Stimulated activated CD8-positive, alpha-beta memory T cell treated with anti-CD3 and anti-CD28 coated beads, Interleukin-7, amount 100 ng/mL, for 24 hours (primary cell): ENCODE measurements at regions not wholly inside any gene's neighbourhood (a gene's known extent, or its start where the extent isn't known, plus 50 kb on each side); places are given as distances from the start of the nearest gene placed in this dataset.
"Not testable (repeated sequence)": the region's sequence is repeated elsewhere in the genome, so short reads cannot be mapped to it uniquely, and the experiment has no call there.

ENCODE experiments used
- DNase-seq: peaks from one replicate; pipeline ENCODE4 v3.0.0-alpha.2; 2020; ENCODE audit warnings: low read depth

GRCh38 chr20:50359607-50360217, 150.5 kb upstream of the PTPN1 start:
- DNase-seq = no peak

GRCh38 chr20:50360218-50360672, 149.9 kb upstream of the PTPN1 start:
- DNase-seq = no peak

DNA sequence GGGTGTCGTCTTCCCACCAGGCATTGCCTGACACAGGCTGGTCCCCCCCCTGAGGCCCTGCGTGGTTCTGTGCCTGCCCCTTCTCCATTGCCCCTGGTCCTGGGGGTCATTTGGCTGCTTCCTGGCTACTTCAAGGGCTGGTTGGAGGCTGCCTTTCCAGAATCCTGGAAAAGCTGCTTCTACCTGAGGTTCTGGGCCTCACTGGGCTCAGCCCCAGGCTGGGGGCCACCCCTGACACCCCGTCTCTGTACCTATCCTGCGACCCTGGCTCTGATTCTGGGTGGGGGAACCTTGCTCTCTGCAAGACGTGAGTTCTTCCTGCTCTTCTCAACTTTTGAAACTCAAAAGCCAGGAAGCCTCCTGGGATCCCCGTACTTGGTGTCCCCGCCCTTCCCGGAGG, 149.3 kb upstream of the PTPN1 start:
- DNase-seq = no peak

GRCh38 chr20:50362177-50362576, 148.0 kb upstream of the PTPN1 start:
- DNase-seq = not testable (repeated sequence)

DNA sequence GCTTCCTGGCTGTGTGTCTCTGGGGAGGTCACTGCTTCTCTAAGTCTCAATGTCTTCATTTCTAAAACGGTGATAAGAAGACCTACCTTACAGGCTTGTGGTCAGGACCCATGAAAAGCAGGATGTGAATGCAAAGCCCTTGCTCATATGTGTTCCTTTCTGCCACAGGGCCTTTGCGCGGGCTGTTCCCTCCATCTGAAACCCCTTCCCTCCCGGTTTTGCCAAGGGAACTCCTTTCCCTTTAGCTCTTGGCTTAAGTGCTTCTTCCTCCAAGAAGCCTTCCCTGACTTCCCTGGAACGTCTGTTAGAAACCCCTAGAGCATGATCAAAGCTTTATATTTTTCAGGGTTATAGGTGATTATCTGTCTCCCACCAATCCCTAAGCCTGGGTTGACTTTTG, 147.2 kb upstream of the PTPN1 start:
- no peak for DNase-seq

DNA sequence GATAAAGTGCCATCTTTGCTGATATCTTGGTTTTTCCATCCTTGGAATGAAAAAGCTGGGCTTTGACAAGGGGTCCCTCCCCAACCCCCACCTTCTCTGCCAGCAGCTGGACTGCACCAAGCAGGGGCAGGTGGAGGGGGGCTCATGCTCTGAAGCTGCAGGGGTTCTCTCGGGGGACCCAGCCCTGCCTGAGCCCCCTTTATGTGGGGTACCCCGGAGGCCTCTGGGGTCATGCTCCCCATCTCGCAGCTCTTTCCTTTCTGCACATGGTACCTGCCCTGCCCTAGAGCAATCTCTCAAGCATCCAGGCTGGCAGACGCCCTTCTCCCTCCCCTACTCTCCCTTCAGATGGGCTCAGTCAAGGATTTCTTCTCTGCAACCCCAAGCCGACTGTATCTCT, 146.7 kb upstream of the PTPN1 start:
- DNase-seq = no peak

DNA sequence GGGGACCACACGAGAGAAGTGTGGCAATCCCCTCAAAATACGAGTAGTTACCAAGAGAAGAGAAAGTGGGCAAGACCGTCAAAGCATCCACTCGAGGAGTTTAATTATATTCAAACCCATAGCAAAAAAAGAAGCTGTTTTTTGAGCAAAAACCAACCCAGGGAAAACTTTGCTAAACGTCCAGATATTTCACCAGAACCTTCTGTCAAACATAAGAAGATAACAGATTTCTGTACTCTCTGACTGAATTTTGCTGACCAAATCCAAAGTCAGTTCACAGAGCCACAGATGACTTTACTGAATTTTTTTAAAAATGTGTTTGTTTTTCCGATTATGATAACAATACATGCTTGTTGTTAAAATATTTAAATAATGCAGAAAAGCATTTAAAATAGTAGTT, 145.6 kb upstream of the PTPN1 start:
- no peak for DNase-seq

GRCh38 chr20:50366270-50367103, 143.7 kb upstream of the PTPN1 start:
- DNase-seq = no peak

DNA sequence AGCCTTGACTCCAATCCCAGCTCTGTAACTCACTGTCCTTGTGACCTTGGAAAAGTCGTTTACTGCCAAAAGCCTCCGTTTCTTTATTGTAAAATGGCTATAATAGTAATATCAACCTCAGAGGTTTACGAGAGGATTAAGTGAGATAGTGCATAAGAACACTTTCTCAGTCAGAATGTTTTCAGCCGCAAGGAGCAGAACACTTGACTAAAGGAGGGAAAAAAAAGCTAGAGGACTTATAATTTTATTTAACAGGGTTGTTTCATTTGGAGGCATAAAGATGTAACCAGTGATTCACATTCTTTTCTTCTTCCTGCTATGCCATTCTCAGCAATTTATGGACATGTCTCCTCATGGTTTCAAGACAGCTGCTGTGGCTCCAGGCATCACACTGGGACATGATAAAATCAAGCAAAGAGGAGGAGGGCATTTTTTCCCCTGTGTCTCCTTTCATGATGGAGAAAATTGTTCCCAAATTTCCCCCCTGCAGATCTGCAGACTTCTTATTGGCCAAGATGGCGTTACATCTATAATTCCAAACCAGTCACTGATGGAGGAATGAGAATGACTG, 143.0 kb upstream of the PTPN1 start:
- DNase-seq = no peak

DNA sequence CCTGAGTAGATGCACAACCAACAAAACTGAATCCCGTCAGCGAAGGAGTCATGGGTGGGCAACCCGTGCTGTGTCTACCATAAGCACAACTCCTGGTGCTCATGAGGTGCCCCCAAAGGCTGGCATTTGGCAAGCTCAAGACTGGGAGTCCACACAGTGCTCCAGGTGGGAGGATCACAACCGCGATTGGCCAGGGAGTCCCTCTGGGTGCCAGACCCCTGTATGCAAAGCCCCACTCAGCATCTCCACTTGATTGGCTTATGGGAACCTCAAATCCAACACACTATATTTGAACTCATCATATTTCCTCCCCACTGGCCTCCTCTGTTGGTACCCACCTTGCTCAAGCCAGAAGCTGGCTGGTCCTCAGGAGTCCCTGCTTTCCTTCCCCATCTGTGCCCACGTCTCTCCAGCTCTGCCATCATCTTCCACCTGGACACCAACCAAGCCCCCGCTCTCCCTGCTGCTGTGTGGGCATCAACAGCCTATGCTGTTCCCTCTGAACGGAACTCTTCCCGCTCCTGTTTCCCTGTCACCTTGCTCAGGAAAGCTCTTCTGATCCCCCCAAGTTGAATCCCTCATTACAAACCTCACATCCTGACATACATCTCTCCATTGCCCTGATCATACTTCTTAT, 142.3 kb upstream of the PTPN1 start:
- DNase-seq = no peak

GRCh38 chr20:50368386-50368785, 141.8 kb upstream of the PTPN1 start:
- no peak for DNase-seq

DNA sequence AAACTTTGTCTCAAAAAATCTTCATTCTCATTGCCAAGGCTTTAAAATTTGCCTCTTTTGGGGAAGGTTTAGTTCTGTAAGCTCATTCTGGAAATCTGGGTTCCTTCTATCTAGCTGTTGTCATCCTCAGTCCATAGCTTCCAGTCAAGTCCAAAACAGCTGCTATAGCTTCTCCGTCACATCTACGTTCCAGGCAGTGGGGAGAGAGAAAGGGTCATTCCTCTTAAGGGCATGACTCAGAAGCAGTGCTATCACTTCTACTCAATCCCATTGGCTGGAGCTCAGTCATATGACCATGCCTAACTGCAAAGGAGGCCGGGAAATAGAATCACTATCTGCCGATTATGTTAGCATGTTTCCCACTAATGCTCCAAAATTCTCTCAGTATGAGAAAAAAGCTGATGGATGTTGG, 141.4 kb upstream of the PTPN1 start:
- DNase-seq = no peak

DNA sequence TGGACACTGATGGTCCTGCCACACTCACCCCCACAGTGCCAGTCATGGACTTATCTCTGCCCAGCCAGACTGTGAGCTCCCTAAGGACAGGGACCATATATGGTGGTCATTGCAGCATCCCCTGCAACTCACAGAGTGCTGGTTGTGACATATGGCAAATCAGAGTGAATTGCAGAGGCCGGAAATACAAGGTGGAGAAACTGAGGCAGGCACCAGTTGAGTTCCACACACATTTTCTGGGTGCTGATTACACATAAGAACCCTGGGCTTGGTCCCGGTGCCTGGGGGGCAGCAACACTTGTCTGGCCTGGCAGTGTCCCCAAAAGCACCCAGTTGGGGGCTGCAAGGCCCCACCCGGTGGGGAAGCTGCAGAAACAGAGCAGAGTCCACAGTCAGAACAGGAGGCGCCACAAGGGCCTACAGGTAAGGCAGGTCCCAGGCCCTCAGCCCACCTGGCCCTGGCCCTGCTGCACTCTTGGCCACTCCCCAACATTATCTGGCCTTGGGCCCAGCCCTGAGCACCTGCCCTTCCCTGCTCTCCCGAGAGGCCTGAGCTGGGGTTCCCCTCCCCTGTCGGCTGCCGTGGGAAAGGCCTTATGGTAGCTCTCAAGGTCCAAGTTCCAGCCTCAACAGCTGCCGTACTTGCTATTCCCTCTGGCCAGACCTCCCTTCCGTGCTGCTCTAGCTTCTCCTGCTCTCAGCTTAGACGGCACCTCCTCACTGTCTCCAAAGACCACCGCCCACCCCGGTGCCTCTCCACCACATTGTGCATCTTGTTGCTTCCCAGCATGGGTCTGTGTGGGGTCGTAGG, 140.8 kb upstream of the PTPN1 start:
- DNase-seq = no peak

DNA sequence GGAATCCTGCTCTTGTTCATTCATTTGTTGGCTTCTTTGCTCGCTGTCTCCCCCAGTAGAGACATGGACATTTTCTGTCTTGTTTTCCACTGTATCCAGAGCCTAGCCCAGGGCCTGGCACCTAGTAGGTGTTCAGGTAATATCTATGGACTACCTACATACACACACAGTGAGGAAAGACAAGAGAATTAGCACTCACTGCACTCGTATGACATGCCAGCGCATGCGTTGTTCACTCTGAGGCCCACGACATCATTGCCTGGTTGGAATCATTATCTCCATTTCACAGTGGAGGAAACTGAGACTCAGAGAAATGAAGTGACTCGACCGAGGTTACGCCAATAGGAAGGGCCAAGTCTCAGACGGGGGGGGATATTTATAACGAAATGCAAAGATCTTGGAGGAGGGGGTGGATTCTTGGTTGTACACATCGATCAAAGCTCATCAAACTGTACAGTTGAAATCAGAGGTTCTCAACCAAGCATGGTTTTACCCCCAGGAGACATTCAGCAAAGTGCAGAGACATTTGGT, 140.1 kb upstream of the PTPN1 start:
- DNase-seq = no peak

DNA sequence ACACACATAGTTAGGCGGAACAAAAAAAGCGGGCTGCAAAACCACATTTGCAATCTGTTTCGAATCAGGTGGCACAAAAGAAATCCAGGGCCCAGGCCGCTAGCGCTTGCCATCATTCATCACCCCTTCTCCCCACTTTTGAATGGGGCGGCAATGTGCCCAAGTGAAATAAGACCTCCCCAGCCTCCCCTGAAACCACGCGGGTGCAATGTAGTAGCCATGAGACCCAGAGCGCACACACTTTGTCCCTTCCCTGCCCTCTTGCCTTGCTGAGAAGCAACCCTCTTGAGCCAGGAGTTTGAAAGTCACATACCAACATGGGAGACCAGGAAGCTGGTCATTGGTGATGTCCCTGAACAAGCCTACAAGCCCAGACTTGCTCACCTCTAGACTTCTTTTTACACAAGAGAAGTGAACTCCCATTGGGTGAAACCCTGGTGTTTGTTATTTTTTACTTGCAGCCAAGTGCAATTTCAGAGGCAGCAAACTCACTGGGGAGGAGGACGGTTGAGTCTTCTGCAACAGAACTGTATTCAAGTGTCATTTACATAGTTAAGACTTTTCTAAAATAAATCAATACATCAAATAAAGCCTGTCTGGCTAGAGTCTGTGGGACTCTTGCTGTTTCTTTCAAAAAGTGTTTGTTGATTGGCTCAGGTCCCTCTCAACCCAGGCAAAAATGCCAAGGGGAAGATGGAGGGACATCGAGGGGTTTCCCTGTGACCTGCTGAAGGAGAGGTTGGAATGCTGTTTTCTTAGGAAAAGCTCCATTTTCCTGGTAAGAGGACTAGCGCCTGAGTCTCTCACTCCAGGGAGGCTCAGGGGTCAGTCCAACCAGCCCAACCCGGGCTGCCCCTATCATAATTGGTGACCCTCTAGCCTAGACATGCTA, 138.1 kb upstream of the PTPN1 start:
- DNase-seq = no peak

DNA sequence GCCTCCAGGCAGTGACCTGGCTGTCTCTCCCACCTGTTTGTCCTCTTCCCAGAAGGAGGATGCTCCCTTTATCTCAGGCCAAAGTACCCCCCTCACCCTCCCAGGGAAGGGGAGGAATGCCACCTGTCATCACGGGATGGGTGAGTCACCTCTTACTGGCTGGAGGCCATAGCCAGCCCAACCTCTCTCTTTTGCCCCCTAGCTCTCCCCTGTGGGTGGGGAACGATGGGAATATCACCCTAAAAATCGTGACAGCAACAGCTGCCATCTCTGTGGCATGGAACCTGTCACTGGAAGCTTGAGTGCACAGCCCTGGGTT, 137.5 kb upstream of the PTPN1 start:
- no peak for DNase-seq

- no peak for DNase-seq
These were observed 136.4 kb upstream of the PTPN1 start for GRCh38 chr20:50373674-50374286.

GRCh38 chr20:50374541-50375078, 135.6 kb upstream of the PTPN1 start:
- DNase-seq = no peak

GRCh38 chr20:50376179-50376887, 133.8 kb upstream of the PTPN1 start:
- DNase-seq = no peak
